GM19468 (cell line): ENCODE measurements at regions not wholly inside any gene's neighbourhood (a gene's known extent, or its start where the extent isn't known, plus 50 kb on each side); places are given as distances from the start of the nearest gene placed in this dataset.

Source experiments
- ATAC-seq: cut with Tn5 transposase; IDR thresholded peaks from one replicate; pipeline ENCODE4 v1.9.1; 2021; ENCODE audit warnings: mild to moderate bottlenecking, moderate library complexity, moderate number of reproducible peaks; ENCODE audit not compliant: unreplicated experiment; ENCODE audit errors: extremely low read depth

- no peak for ATAC-seq
Measured at GRCh38 chr11:27287205-27287604, 75.8 kb downstream of the CCDC34 start.

GRCh38 chr11:27285761-27286160 lies 77.3 kb downstream of the CCDC34 start:
- no peak for ATAC-seq

- no peak for ATAC-seq
Measured at GRCh38 chr11:27282806-27283205, 80.2 kb downstream of the CCDC34 start.

GRCh38 chr11:27281740-27282590 lies 81.0 kb downstream of the CCDC34 start:
- ATAC-seq = no peak

GRCh38 chr11:27281276-27281675 lies 81.7 kb downstream of the CCDC34 start:
- no peak for ATAC-seq

- no peak for ATAC-seq
Measured at GRCh38 chr11:27280140-27280539, 82.9 kb downstream of the CCDC34 start.

- ATAC-seq = no peak
Measured at GRCh38 chr11:27279460-27279859, 83.6 kb downstream of the CCDC34 start.

GRCh38 chr11:27277843-27278242 lies 85.2 kb downstream of the CCDC34 start:
- no peak for ATAC-seq

GRCh38 chr11:27276141-27276540 lies 86.9 kb downstream of the CCDC34 start:
- ATAC-seq = no peak

GRCh38 chr11:27274854-27275395 lies 88.1 kb downstream of the CCDC34 start:
- no peak for ATAC-seq

GRCh38 chr11:27266125-27266524 lies 96.9 kb downstream of the CCDC34 start:
- no peak for ATAC-seq

GRCh38 chr11:27263986-27264385 lies 99.0 kb downstream of the CCDC34 start:
- no peak for ATAC-seq

GRCh38 chr11:27263046-27263445 lies 100.0 kb downstream of the CCDC34 start:
- no peak for ATAC-seq

- ATAC-seq = no peak
Measured at GRCh38 chr11:27255447-27255828, 107.6 kb downstream of the CCDC34 start.

- no peak for ATAC-seq
Measured at GRCh38 chr11:27254744-27255446, 108.1 kb downstream of the CCDC34 start.

GRCh38 chr11:27253224-27253623 lies 109.8 kb downstream of the CCDC34 start:
- ATAC-seq = no peak

- no peak for ATAC-seq
Measured at GRCh38 chr11:27250867-27251665, 111.9 kb downstream of the CCDC34 start.

GRCh38 chr11:27248576-27249509 lies 114.2 kb downstream of the CCDC34 start:
- ATAC-seq = no peak

- no peak for ATAC-seq
Measured at GRCh38 chr11:27247660-27248059, 115.4 kb downstream of the CCDC34 start.
